RWPE1 (cell line): ENCODE measurements at regions not wholly inside any gene's neighbourhood (a gene's known extent, or its start where the extent isn't known, plus 50 kb on each side); places are given as distances from the start of the nearest gene placed in this dataset.

Experiments used
- CTCF ChIA-PET: fragments of 350-600 bp; sonication (Branson Sonifier 250); formaldehyde crosslinking; extraction: SDS; loops from one replicate; lab custom pipeline; 2021; lab: Yijun Ruan, JAX
- POLR2A ChIA-PET: fragments of 400-600 bp; formaldehyde crosslinking; extraction: SDS; loops from one replicate; lab custom pipeline; 2020; ENCODE audit warnings: antibody characterized with exemption; ENCODE audit not compliant: low non-redundant PET; lab: Yijun Ruan, JAX
- DNase-seq: peaks from one replicate; pipeline ENCODE4 v3.0.0; 2012; ENCODE audit warnings: low spot score
- H3K27ac ChIP-seq: fragments of 450-650 bp; 2 replicates; pipeline ENCODE4 v1.5.1; 2017
- TF ChIP-seq, protein P1 (sequence below): fragments of 450-650 bp; conservative IDR thresholded peaks from 2 replicates; pipeline ENCODE4 v1.5.1; 2017; ENCODE audit warnings: low read depth, mild to moderate bottlenecking

DNA sequence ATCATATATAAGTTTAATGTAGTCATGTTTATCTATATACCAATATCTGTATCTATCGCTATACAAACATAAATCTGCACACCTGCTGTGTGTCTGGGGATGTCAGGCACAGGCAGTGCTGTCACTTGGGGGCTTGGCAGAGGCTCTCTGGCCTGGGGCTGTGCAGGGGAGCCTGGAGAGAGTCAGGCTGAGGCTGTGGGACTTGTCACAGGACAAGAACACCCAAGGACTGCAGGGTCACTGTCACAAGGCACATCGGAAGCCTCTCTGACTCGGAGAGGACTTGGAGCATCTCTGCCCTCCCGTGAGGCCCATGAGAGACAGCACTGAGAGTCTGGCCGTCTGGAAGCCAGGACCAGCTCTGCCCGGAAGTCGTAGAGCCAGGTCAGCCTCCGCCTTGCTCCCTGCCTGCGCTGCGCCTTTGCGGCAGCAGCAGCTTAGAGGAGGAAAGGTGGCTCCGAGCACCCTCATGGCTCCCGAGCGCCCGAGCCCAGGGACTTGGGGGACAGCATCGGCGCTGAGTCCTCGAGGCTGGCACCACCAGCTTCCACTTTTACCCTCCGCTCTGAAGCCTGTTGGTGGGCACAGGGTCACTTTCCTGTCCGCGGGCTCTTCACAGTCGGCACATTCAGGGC is 280.3 kb downstream of the NDUFA10 start:
- POLR2A ChIA-PET = no interaction called here
- H3K27ac ChIP-seq = no peak overlapping the region
- DNase-seq = no peak
- TF ChIP-seq, protein P1, sequence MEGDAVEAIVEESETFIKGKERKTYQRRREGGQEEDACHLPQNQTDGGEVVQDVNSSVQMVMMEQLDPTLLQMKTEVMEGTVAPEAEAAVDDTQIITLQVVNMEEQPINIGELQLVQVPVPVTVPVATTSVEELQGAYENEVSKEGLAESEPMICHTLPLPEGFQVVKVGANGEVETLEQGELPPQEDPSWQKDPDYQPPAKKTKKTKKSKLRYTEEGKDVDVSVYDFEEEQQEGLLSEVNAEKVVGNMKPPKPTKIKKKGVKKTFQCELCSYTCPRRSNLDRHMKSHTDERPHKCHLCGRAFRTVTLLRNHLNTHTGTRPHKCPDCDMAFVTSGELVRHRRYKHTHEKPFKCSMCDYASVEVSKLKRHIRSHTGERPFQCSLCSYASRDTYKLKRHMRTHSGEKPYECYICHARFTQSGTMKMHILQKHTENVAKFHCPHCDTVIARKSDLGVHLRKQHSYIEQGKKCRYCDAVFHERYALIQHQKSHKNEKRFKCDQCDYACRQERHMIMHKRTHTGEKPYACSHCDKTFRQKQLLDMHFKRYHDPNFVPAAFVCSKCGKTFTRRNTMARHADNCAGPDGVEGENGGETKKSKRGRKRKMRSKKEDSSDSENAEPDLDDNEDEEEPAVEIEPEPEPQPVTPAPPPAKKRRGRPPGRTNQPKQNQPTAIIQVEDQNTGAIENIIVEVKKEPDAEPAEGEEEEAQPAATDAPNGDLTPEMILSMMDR = no peak
- CTCF ChIA-PET = no interaction called here

DNA sequence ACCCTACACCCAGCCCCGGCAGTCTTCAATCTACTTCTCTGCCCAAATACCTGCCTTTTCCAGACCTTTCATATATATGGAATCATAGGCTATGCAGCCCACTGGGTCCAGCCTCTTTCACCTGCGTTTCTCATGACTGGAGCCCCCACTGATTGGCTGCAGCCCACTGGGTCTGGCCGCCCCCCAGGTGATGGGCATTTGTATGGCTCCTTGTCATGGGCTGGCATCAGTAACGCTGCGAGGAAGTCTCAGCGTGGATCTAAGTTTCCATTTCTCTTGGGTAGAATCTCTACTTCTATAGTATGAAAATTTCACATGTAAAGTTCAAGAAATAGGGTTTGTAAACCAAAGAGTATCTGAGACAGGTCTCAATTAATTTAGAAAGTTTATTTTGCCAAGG is 281.9 kb downstream of the NDUFA10 start:
- TF ChIP-seq, protein P1 = no peak
- no peak overlapping the region for H3K27ac ChIP-seq
- ChIA-PET CTCF (no interaction called here), POLR2A (no interaction called here)
- no peak for DNase-seq

DNA sequence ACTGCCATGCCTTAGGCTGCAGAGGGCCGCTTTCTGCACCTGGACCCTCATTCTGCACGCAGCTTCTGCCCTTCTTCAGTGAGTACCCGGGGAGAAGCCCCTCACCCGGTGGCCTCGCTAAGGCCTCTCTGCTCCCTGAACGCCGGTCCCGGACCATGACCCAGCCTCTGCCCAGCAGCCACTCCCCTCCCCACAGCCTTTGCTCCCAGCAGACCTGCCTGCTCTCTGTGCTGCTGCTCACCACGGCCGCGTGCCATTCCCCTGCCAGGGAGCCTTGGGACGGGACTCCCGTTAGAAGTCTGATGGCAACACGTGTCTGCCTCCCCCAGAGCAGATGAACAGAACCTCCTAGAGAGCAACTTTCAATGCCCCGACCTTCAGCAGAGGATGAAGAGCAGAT is 282.8 kb downstream of the NDUFA10 start:
- ChIA-PET CTCF (no interaction called here), POLR2A (no interaction called here)
- no peak for DNase-seq
- TF ChIP-seq, protein P1 = no peak
- no peak overlapping the region for H3K27ac ChIP-seq

DNA sequence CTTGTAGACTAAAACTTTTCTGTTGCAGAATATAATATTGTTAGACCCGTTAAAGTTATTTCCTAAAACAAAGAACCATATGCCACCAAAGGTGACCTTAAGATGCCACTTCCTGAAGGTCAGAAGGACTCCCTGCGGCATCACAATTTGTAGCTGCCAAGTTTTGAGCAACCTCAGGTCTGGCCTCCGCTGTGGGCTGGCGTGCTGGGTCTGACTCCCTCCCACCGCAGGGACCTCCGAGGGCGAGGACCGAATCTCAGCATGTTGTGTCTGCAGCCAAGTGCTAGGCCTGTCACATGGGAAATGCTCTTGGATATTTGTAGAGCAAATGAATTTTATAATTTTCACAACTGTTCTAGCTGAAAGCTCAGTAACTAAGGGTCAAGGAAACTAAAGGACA is 285.9 kb downstream of the NDUFA10 start:
- H3K27ac ChIP-seq = no peak overlapping the region
- TF ChIP-seq, protein P1 = no peak
- no peak for DNase-seq
- POLR2A ChIA-PET = no interaction called here
- CTCF ChIA-PET = interaction anchor here (0.6 kb wide), 1 partner anchor 196 kb away, joined by 5 read pairs; no protein-coding TSS in a partner anchor

DNA sequence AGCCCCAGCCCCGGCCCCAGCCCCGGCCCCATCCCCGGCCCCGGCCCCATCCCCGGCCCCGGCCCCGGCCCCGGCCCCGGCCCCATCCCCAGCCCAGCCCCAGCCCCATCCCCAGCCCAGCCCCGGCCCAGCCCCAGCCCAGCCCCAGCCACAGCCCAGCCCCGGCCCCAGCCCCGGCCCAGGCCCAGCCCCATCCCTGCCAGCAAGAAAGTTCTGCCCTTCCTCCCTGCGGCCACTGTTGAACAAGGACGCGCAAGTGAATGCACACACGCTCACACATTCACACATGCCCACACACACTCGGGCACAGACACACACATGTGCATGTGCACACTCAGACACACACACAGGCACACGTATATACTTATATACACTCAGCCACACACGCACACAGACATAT is 287.0 kb downstream of the NDUFA10 start:
- TF ChIP-seq, protein P1 = no peak
- ChIA-PET CTCF (no interaction called here), POLR2A (no interaction called here)
- DNase-seq = no peak
- H3K27ac ChIP-seq = no peak overlapping the region

DNA sequence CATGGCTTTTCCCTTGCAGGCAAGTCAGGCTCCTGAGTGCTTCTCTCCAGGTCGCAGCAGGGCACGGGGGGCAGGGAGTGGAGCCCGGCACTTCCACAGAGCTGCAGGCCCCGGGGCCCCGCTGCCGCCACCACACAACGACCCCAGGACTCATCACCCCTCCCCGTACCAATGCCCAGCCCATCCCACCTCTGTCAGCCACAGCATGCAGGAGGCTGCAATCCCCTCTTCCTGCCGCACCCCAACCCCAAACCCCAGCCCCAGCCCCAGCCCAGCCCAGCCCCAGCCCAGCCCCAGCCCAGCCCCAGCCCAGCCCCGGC is 288.0 kb downstream of the NDUFA10 start:
- TF ChIP-seq, protein P1 = no peak

More for the DNA sequence above, 288.0 kb downstream of the NDUFA10 start:
- no peak overlapping the region for H3K27ac ChIP-seq
- ChIA-PET POLR2A (no interaction called here), CTCF (no interaction called here)
- no peak for DNase-seq
